A673 (cell line): ENCODE measurements at regions not wholly inside any gene's neighbourhood (a gene's known extent, or its start where the extent isn't known, plus 50 kb on each side); places are given as distances from the start of the nearest gene placed in this dataset.

Source experiments
- BruUV-seq: library from RNA; stranded (reverse); fragments of 400-500 nt; replicated peaks from 2 replicates; lab custom pipeline; 2021; lab: Mats Ljungman, UMichigan
- CTCF ChIA-PET: fragments of 300-600 bp; sonication (Branson Sonifier 250); formaldehyde crosslinking; loops from one replicate; lab custom pipeline; 2022; ENCODE audit warnings: antibody characterized with exemption; lab: Charles Lee
- POLR2A ChIA-PET: fragments of 300-600 bp; sonication (Branson Sonifier 250); formaldehyde crosslinking; loops from one replicate; lab custom pipeline; 2022; ENCODE audit warnings: antibody characterized with exemption; ENCODE audit not compliant: low non-redundant PET; lab: Charles Lee
- DNase-seq: peaks from one replicate; pipeline ENCODE4 v3.0.0-alpha.2; 2015; ENCODE audit warnings: low spot score
- H3K27ac ChIP-seq: fragments of 200-600 bp; sonication (generic); 2 replicates; pipeline ENCODE4 v1.5.1; 2016; ENCODE audit warnings: mixed run types, low read depth, mild to moderate bottlenecking, mixed read lengths, antibody characterized with exemption, low read length; ENCODE audit not compliant: poor library complexity, severe bottlenecking
- H3K27me3 ChIP-seq: fragments of 200-600 bp; sonication (generic); replicated peaks from 2 replicates; pipeline ENCODE4 v1.6.1; 2017; ENCODE audit warnings: mixed run types, low read depth, mild to moderate bottlenecking, mixed read lengths, antibody characterized with exemption, low read length; ENCODE audit not compliant: insufficient read depth, poor library complexity
- H3K36me3 ChIP-seq: fragments of 200-600 bp; sonication (generic); 2 replicates; pipeline ENCODE4 v1.6.1; 2016; ENCODE audit warnings: mixed run types, mild to moderate bottlenecking, mixed read lengths, antibody characterized with exemption, low read length; ENCODE audit not compliant: insufficient read depth, poor library complexity, severe bottlenecking
- H3K4me1 ChIP-seq: fragments of 200-600 bp; sonication (generic); 2 replicates; pipeline ENCODE4 v1.6.1; 2017; ENCODE audit warnings: mixed run types, mild to moderate bottlenecking, mixed read lengths, antibody characterized with exemption, low read length; ENCODE audit not compliant: insufficient read depth, poor library complexity, severe bottlenecking
- H3K4me3 ChIP-seq: fragments of 200-600 bp; sonication (generic); 2 replicates; pipeline ENCODE4 v1.5.1; 2016; ENCODE audit warnings: low read depth, mixed run types, mild to moderate bottlenecking, mixed read lengths, low read length; ENCODE audit not compliant: poor library complexity, severe bottlenecking
- H3K9me3 ChIP-seq: fragments of 200-600 bp; sonication (generic); 2 replicates; pipeline ENCODE4 v1.6.1; 2016; ENCODE audit warnings: mixed run types, low read depth, mild to moderate bottlenecking, mixed read lengths, antibody characterized with exemption, low read length; ENCODE audit not compliant: poor library complexity, severe bottlenecking
- EZH2 ChIP-seq: fragments of 200-600 bp; sonication (generic); IDR thresholded peaks from 2 replicates; pipeline ENCODE4 v1.6.1; 2017; ENCODE audit warnings: borderline replicate concordance, low read depth, mild to moderate bottlenecking, mixed read lengths, antibody characterized with exemption, low read length; ENCODE audit not compliant: poor library complexity, severe bottlenecking
- intact Hi-C: fragments of 100-400 bp; cut with micrococcal nuclease; formaldehyde crosslinking; loops from one replicate; pipeline ENCODE4 v1.10.0; 2022; ENCODE audit not compliant: unreplicated experiment
- TF ChIP-seq, protein P1 (sequence below): fragments of 300-800, 200-600 bp; sonication (generic); conservative IDR thresholded peaks from 2 replicates; pipeline ENCODE4 v1.5.1; 2017; ENCODE audit warnings: low read depth, mild to moderate bottlenecking, antibody characterized with exemption, low read length, moderate library complexity, mixed read lengths

DNA sequence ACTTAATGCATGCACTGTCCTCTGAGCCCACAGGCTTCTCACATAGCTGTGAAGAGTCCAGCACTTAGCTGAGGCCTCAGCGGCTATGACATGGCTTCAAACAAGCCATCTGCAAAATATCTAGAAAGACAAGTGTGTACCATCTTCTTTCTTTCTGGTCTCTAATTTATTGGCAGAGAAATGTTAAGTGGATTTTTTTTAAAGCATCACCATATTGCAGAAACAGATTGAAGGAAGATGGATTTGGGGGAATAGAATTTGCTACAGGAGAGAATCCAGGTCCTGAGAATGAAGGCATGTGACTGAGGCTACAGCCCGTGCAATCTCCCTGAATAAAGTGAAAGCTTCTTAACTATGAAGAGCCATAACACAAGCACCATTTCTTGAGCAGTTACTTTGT, 567.3 kb downstream of the PDCD6IP start:
- Histone ChIP-seq H3K9me3 (no peaks in the 10 kb centered on the region), H3K4me3 (no peak overlapping the region), H3K27me3 (no peaks in the 10 kb centered on the region), H3K36me3 (no peaks in the 10 kb centered on the region), H3K27ac (no peak overlapping the region), H3K4me1 (no peaks in the 10 kb centered on the region)
- ChIA-PET POLR2A (no interaction called here), CTCF (no interaction called here)
- BruUV-seq: no TSS peak
- no peak for TF ChIP-seq EZH2
- TF ChIP-seq, protein P1, sequence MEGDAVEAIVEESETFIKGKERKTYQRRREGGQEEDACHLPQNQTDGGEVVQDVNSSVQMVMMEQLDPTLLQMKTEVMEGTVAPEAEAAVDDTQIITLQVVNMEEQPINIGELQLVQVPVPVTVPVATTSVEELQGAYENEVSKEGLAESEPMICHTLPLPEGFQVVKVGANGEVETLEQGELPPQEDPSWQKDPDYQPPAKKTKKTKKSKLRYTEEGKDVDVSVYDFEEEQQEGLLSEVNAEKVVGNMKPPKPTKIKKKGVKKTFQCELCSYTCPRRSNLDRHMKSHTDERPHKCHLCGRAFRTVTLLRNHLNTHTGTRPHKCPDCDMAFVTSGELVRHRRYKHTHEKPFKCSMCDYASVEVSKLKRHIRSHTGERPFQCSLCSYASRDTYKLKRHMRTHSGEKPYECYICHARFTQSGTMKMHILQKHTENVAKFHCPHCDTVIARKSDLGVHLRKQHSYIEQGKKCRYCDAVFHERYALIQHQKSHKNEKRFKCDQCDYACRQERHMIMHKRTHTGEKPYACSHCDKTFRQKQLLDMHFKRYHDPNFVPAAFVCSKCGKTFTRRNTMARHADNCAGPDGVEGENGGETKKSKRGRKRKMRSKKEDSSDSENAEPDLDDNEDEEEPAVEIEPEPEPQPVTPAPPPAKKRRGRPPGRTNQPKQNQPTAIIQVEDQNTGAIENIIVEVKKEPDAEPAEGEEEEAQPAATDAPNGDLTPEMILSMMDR: no peak
- intact Hi-C loops: no loop called here
- no peak for DNase-seq

DNA sequence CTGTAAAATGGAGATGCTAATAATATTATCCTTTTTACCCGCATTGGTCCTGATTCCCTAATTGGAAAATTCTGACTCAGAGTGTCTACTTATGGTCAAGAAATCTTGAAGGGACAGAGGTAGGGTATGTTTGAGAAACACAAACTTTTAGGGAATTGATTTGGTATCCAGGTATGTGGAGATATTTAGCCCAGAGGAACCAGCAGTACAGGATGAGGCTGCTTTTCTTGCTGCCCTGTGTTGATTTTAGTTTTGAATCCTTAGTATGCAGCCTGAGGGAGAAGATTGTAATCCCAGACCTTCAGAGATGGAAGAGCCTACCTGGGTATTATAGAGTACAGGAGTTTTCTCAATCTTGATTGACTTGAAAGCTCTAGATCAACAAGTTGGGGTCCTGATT, 569.1 kb downstream of the PDCD6IP start:
- Histone ChIP-seq H3K9me3 (no peaks in the 10 kb centered on the region), H3K4me3 (no peak overlapping the region), H3K27ac (no peak overlapping the region), H3K36me3 (no peaks in the 10 kb centered on the region), H3K4me1 (no peaks in the 10 kb centered on the region), H3K27me3 (no peaks in the 10 kb centered on the region)
- no TSS peak for BruUV-seq
- intact Hi-C loops: no loop called here
- no peak for DNase-seq
- no peak for TF ChIP-seq EZH2
- TF ChIP-seq, protein P1: no peak
- POLR2A ChIA-PET: no interaction called here
- CTCF ChIA-PET: no interaction called here

DNA sequence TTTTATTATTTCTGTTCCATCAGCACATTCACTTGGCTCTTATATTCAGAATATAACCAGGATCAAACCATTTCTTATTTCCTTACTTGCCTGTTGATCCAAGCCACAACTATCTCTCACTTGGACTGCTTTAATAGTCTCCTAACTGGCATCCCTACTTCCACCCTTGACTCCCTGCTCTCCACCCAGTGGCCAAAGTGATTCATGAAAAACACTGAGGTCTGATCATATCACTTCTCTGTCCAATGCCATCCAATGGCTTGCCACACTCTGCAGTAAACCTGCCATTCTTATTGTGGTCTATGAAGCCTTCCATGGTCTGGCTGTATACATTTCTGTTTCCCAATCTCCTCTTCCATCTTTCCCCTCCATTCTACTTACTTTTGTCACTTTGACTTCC, 576.1 kb downstream of the PDCD6IP start:
- no TSS peak for BruUV-seq
- Histone ChIP-seq H3K36me3 (no peaks in the 10 kb centered on the region), H3K27ac (no peak overlapping the region), H3K9me3 (no peaks in the 10 kb centered on the region), H3K27me3 (no peaks in the 10 kb centered on the region), H3K4me1 (peaks cover 5% of the 10 kb centered on the region), H3K4me3 (no peak overlapping the region)
- no peak for DNase-seq
- CTCF ChIA-PET: no interaction called here
- POLR2A ChIA-PET: no interaction called here
- intact Hi-C loops: no loop called here
- no peak for TF ChIP-seq EZH2
- TF ChIP-seq, protein P1: no peak
